Hepatocyte (in vitro differentiated cells): ENCODE measurements at regions not wholly inside any gene's neighbourhood (a gene's known extent, or its start where the extent isn't known, plus 50 kb on each side); places are given as distances from the start of the nearest gene placed in this dataset.
"Not testable (repeated sequence)": the region's sequence is repeated elsewhere in the genome, so short reads cannot be mapped to it uniquely, and the experiment has no call there.

ENCODE experiments used
- DNase-seq: peaks from one replicate; pipeline ENCODE4 v3.0.0-alpha.2; 2016; ENCODE audit warnings: low spot score
- H2AFZ ChIP-seq: fragments of 200-600 bp; sonication (generic); 2 replicates; pipeline ENCODE4 v1.6.0; 2016; ENCODE audit warnings: antibody characterized with exemption, mild to moderate bottlenecking
- H3K27ac ChIP-seq: fragments of 200-600 bp; sonication (generic); 2 replicates; pipeline ENCODE4 v1.5.1; 2016; ENCODE audit warnings: mild to moderate bottlenecking
- H3K27me3 ChIP-seq: fragments of 200-600 bp; sonication (generic); 2 replicates; pipeline ENCODE4 v1.6.1; 2016
- H3K36me3 ChIP-seq: fragments of 200-600 bp; sonication (generic); replicated peaks from 2 replicates; pipeline ENCODE4 v1.5.1; 2016; ENCODE audit warnings: low read depth; ENCODE audit not compliant: insufficient read depth
- H3K4me1 ChIP-seq: fragments of 200-600 bp; sonication (generic); 2 replicates; pipeline ENCODE4 v1.5.1; 2016; ENCODE audit warnings: mild to moderate bottlenecking, moderate library complexity; ENCODE audit not compliant: insufficient read depth
- H3K4me2 ChIP-seq: fragments of 200-600 bp; sonication (generic); 2 replicates; pipeline ENCODE4 v1.6.0; 2016
- H3K4me3 ChIP-seq: fragments of 200-600 bp; sonication (generic); 2 replicates; pipeline ENCODE4 v1.5.1; 2016; ENCODE audit warnings: mild to moderate bottlenecking
- H3K79me2 ChIP-seq: fragments of 200-600 bp; sonication (generic); 2 replicates; pipeline ENCODE4 v1.6.0; 2017; ENCODE audit warnings: mild to moderate bottlenecking
- H3K9me2 ChIP-seq: fragments of 200-600 bp; sonication (generic); replicated peaks from 2 replicates; pipeline ENCODE4 v1.6.0; 2017; ENCODE audit warnings: mild to moderate bottlenecking; ENCODE audit not compliant: insufficient read depth
- H3K9me3 ChIP-seq: fragments of 200-600 bp; sonication (generic); 2 replicates; pipeline ENCODE4 v1.5.1; 2016; ENCODE audit warnings: low read depth, mild to moderate bottlenecking
- H4K20me1 ChIP-seq: fragments of 200-600 bp; sonication (generic); 2 replicates; pipeline ENCODE4 v1.6.0; 2016; ENCODE audit warnings: mild to moderate bottlenecking; ENCODE audit not compliant: insufficient read depth, poor library complexity, severe bottlenecking
- CTCF ChIP-seq: fragments of 200-600 bp; sonication (generic); IDR thresholded peaks from 2 replicates; pipeline ENCODE4 v1.5.1; 2016; ENCODE audit warnings: antibody characterized with exemption, mild to moderate bottlenecking; ENCODE audit not compliant: poor library complexity
- EZH2 ChIP-seq: fragments of 200-600 bp; sonication (generic); IDR thresholded peaks from 2 replicates; pipeline ENCODE4 v1.6.1; 2016; ENCODE audit warnings: antibody characterized with exemption, mild to moderate bottlenecking, borderline replicate concordance
- EZH2phosphoT487 ChIP-seq: fragments of 200-600 bp; sonication (generic); IDR thresholded peaks from one replicate; pipeline ENCODE4 v1.6.1; 2018; ENCODE audit warnings: antibody characterized with exemption, mild to moderate bottlenecking, low read depth, moderate library complexity; ENCODE audit not compliant: unreplicated experiment, severe bottlenecking
- WGBS: methylation state at CpG from one replicate; pipeline ENCODE4 v1.1.6; 2016; ENCODE audit warnings: low lambda C conversion rate; ENCODE audit errors: missing lambda C conversion rate; 5-methylcytosine and 5-hydroxymethylcytosine counted together

GRCh38 chr1:214862421-214862820, 220.1 kb upstream of the KCNK2 start:
- H3K9me3 ChIP-seq = no peaks in the 10 kb centered on the region
- no peaks in the 10 kb centered on the region for H3K9me2 ChIP-seq
- H3K4me1 ChIP-seq = no peaks in the 10 kb centered on the region
- no peaks in the 10 kb centered on the region for H4K20me1 ChIP-seq
- H3K79me2 ChIP-seq = no peaks in the 10 kb centered on the region
- H3K27ac ChIP-seq = no peak overlapping the region
- no peaks in the 10 kb centered on the region for H3K27me3 ChIP-seq
- no peak for DNase-seq
- no peak overlapping the region for H3K4me2 ChIP-seq
- no peaks in the 10 kb centered on the region for H3K36me3 ChIP-seq
- no peak overlapping the region for H2AFZ ChIP-seq
- H3K4me3 ChIP-seq = no peak overlapping the region
- 72% methylated on average over 2 of the region's 2 CpGs for WGBS
- TF ChIP-seq CTCF (no peak), EZH2phosphoT487 (no peak), EZH2 (no peak)

GRCh38 chr1:214864896-214865688, 217.4 kb upstream of the KCNK2 start:
- Histone ChIP-seq H3K79me2 (no peaks in the 10 kb centered on the region), H3K36me3 (no peaks in the 10 kb centered on the region), H3K4me2 (no peak overlapping the region), H3K9me2 (no peaks in the 10 kb centered on the region), H3K9me3 (no peaks in the 10 kb centered on the region), H3K27me3 (no peaks in the 10 kb centered on the region), H3K27ac (no peak overlapping the region), H3K4me3 (no peak overlapping the region), H3K4me1 (no peaks in the 10 kb centered on the region), H2AFZ (no peak overlapping the region), H4K20me1 (no peaks in the 10 kb centered on the region)
- WGBS = 76% methylated on average over 3 of the region's 3 CpGs
- DNase-seq = no peak
- TF ChIP-seq EZH2phosphoT487 (no peak), CTCF (no peak), EZH2 (no peak)

- not testable (repeated sequence) for H3K4me3 ChIP-seq, H3K27ac ChIP-seq, H3K9me2 ChIP-seq, H4K20me1 ChIP-seq, H3K9me3 ChIP-seq, H3K4me1 ChIP-seq, H3K4me2 ChIP-seq, DNase-seq, H3K79me2 ChIP-seq, H2AFZ ChIP-seq, H3K36me3 ChIP-seq, H3K27me3 ChIP-seq
- 98% methylated on average over 12 of the region's 40 CpGs for WGBS
These were observed 212.1 kb upstream of the KCNK2 start for GRCh38 chr1:214870426-214870825.

GRCh38 chr1:214880956-214881355, 201.6 kb upstream of the KCNK2 start:
- no peak overlapping the region for H2AFZ ChIP-seq
- H3K4me3 ChIP-seq = no peak overlapping the region
- H4K20me1 ChIP-seq = no peaks in the 10 kb centered on the region
- H3K27ac ChIP-seq = no peak overlapping the region
- no peak for TF ChIP-seq EZH2phosphoT487
- TF ChIP-seq EZH2 = no peak
- no peak for TF ChIP-seq CTCF
- no peaks in the 10 kb centered on the region for H3K36me3 ChIP-seq
- H3K4me1 ChIP-seq = no peaks in the 10 kb centered on the region
- no peak for DNase-seq
- no peak overlapping the region for H3K4me2 ChIP-seq
- 91% methylated on average over 5 of the region's 5 CpGs for WGBS
- H3K9me3 ChIP-seq = no peaks in the 10 kb centered on the region
- no peaks in the 10 kb centered on the region for H3K27me3 ChIP-seq
- H3K79me2 ChIP-seq = no peaks in the 10 kb centered on the region
- no peaks in the 10 kb centered on the region for H3K9me2 ChIP-seq
